ENCODE measurements at regions not wholly inside any gene's neighbourhood (a gene's known extent, or its start where the extent isn't known, plus 50 kb on each side); places are given as distances from the start of the nearest gene placed in this dataset.

- DNase-seq: no peak
These were observed 565.7 kb downstream of the PPARGC1A start for GRCh38 chr4:23324021-23324690.

- no peak for DNase-seq
These were observed 566.4 kb downstream of the PPARGC1A start for GRCh38 chr4:23323436-23323835.

- DNase-seq: no peak
These were observed 567.1 kb downstream of the PPARGC1A start for GRCh38 chr4:23322732-23323131.

GRCh38 chr4:23320931-23321587 lies 568.8 kb downstream of the PPARGC1A start:
- no peak for DNase-seq

GRCh38 chr4:23312686-23313085 lies 577.2 kb downstream of the PPARGC1A start:
- no peak for DNase-seq

GRCh38 chr4:23311983-23312382 lies 577.9 kb downstream of the PPARGC1A start:
- DNase-seq: no peak

GRCh38 chr4:23305026-23305425 lies 584.8 kb downstream of the PPARGC1A start:
- no peak for DNase-seq

GRCh38 chr4:23298371-23298770 lies 591.5 kb downstream of the PPARGC1A start:
- no peak for DNase-seq

- no peak for DNase-seq
These were observed 592.5 kb downstream of the PPARGC1A start for GRCh38 chr4:23297327-23297726.

GRCh38 chr4:23291139-23291538 lies 598.4 kb downstream of the GBA3 start:
- DNase-seq: no peak

- no peak for DNase-seq
These were observed 597.9 kb downstream of the GBA3 start for GRCh38 chr4:23290656-23291055.

- DNase-seq: no peak
These were observed 586.7 kb downstream of the GBA3 start for GRCh38 chr4:23279377-23279986.

- DNase-seq: no peak
These were observed 586.1 kb downstream of the GBA3 start for GRCh38 chr4:23278845-23279244.

GRCh38 chr4:23276076-23276475 lies 583.3 kb downstream of the GBA3 start:
- no peak for DNase-seq

GRCh38 chr4:23269566-23269965 lies 576.8 kb downstream of the GBA3 start:
- DNase-seq: no peak

GRCh38 chr4:23268072-23268771 lies 575.5 kb downstream of the GBA3 start:
- DNase-seq: no peak

- no peak for DNase-seq
These were observed 573.7 kb downstream of the GBA3 start for GRCh38 chr4:23266401-23266800.

GRCh38 chr4:23260511-23260910 lies 567.8 kb downstream of the GBA3 start:
- no peak for DNase-seq

- DNase-seq: no peak
These were observed 552.6 kb downstream of the GBA3 start for GRCh38 chr4:23245203-23245832.

GRCh38 chr4:23242962-23243361 lies 550.2 kb downstream of the GBA3 start:
- no peak for DNase-seq

- DNase-seq: no peak
These were observed 548.7 kb downstream of the GBA3 start for GRCh38 chr4:23241408-23241807.

- no peak for DNase-seq
These were observed 546.1 kb downstream of the GBA3 start for GRCh38 chr4:23238848-23239247.

- no peak for DNase-seq
These were observed 545.0 kb downstream of the GBA3 start for GRCh38 chr4:23237771-23238170.

Measured in NCI-H510A (cell line).